MG63 (cell line): ENCODE measurements at regions not wholly inside any gene's neighbourhood (a gene's known extent, or its start where the extent isn't known, plus 50 kb on each side); places are given as distances from the start of the nearest gene placed in this dataset.

ENCODE experiments used
- DNase-seq: peaks from one replicate; pipeline ENCODE4 v3.0.0-alpha.2; 2020
- H3K27me3 ChIP-seq: fragments of 250-450 bp; sonication (Bioruptor Pico); 2 replicates; pipeline ENCODE4 v1.5.1; 2020; ENCODE audit warnings: mild to moderate bottlenecking, moderate library complexity
- H3K36me3 ChIP-seq: fragments of 250-450 bp; sonication (Bioruptor Pico); 2 replicates; pipeline ENCODE4 v1.5.1; 2020; ENCODE audit warnings: mild to moderate bottlenecking, moderate library complexity
- H3K4me3 ChIP-seq: fragments of 250-450 bp; sonication (Bioruptor Pico); 2 replicates; pipeline ENCODE4 v1.5.1; 2020; ENCODE audit warnings: mild to moderate bottlenecking, moderate library complexity
- H3K9me3 ChIP-seq: fragments of 250-450 bp; sonication (Bioruptor Pico); 2 replicates; pipeline ENCODE4 v1.5.1; 2020; ENCODE audit warnings: mild to moderate bottlenecking, moderate library complexity

DNA sequence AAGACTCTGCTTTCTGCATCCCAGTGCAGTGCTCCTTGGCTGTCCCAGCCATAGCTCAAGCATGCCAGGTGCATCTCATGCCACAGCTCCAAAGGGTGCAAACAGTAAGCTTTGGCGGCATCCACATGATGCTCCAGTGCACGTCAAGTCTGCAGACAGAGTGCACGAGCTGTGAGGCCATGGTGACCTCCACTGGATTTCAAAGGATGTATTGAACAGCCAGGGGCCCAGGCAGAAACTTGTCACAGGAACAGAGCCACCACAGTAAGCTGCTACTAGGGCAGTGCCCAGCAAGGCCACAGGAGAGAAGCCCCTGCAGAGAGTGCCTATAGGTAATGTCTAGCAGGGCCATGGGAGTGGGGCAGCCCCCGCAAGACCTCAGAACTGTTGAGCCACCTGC, 206.8 kb upstream of the DDI1 start:
- Histone ChIP-seq H3K36me3 (no peaks in the 10 kb centered on the region), H3K9me3 (0 out of 2 replicates have a peak, but pooled peaks cover 2% of the 10 kb centered on the region), H3K27me3 (no peaks in the 10 kb centered on the region), H3K4me3 (no peak overlapping the region)
- DNase-seq: no peak

DNA sequence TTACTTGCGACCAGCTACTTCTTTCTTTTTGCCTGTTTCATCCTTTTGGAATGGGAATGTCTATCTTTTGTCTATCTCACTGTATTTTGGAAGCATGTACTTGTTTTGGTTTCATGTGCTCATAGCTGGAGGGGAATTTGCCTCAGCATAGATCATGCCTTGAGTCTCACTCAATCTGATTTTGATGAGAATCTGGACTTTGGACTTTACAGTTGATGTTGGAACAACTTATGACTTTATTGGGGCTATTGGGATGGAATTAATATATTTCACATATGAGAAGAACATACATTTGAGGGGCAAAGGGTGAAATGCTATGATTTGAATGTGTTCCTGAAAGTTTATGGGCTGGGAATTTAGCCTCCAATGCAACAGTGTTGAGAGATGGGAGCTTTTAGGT, 206.2 kb upstream of the DDI1 start:
- Histone ChIP-seq H3K36me3 (no peaks in the 10 kb centered on the region), H3K4me3 (no peak overlapping the region), H3K27me3 (no peaks in the 10 kb centered on the region)

GRCh38 chr11:103832762-103833161, 203.7 kb upstream of the DDI1 start:
- DNase-seq: no peak

More for the DNA sequence above, 206.2 kb upstream of the DDI1 start:
- H3K9me3 ChIP-seq: 0 out of 2 replicates have a peak, but pooled peaks cover 2% of the 10 kb centered on the region
- DNase-seq: no peak

DNA sequence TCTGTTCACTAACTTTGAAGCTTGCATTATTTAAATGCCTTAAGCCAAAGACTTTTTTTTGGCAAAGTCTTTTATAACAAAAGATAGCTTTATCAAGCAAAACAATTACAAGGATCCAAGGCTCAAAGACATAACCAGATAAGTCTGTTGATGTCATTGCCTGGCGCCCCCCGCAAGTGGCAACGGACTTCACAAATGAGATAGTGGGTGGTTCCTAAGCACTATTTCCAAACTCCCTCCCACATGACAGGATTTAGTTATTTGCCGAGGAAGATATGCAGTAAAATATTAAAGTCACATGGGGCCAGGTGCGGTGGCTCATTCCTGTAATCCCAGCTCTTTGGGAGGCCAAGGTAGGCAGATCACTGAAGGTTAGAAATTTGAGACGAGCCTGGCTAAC, 194.2 kb upstream of the DDI1 start:
- Histone ChIP-seq H3K9me3 (no peaks in the 10 kb centered on the region), H3K27me3 (no peaks in the 10 kb centered on the region), H3K36me3 (no peaks in the 10 kb centered on the region), H3K4me3 (no peak overlapping the region)
- DNase-seq: no peak

More at GRCh38 chr11:103832762-103833161, 203.7 kb upstream of the DDI1 start:
- H3K9me3 ChIP-seq: 0 out of 2 replicates have a peak, but pooled peaks cover 2% of the 10 kb centered on the region
- H3K4me3 ChIP-seq: no peak overlapping the region
- H3K27me3 ChIP-seq: no peaks in the 10 kb centered on the region
- H3K36me3 ChIP-seq: no peaks in the 10 kb centered on the region

- Histone ChIP-seq H3K36me3 (no peaks in the 10 kb centered on the region), H3K27me3 (no peaks in the 10 kb centered on the region), H3K4me3 (no peak overlapping the region), H3K9me3 (no peaks in the 10 kb centered on the region)
- no peak for DNase-seq
Measured at GRCh38 chr11:103842795-103843194, 193.6 kb upstream of the DDI1 start.

GRCh38 chr11:103844327-103845215, 191.9 kb upstream of the DDI1 start:
- Histone ChIP-seq H3K27me3 (no peaks in the 10 kb centered on the region), H3K4me3 (no peak overlapping the region), H3K9me3 (no peaks in the 10 kb centered on the region), H3K36me3 (no peaks in the 10 kb centered on the region)
- DNase-seq: no peak

DNA sequence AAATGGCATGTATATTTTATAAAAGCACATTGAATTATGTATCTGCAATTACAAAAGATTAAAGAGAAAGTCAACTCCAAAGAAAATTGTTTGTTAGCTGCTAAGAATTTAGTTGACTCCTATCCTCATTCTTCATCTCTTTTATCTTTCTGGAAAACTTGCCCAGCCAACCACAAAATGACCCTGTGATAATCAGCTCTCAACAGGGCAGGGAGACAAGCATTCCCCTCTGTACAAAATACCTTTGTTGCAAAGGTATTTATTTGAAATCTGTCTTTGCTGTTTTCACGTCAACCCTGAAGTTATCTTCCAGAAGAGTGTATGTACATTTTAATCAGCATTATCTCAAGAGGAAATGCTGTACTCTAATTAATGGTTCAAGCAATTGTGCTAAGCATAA, 191.1 kb upstream of the DDI1 start:
- H3K4me3 ChIP-seq: no peak overlapping the region
- no peak for DNase-seq
- no peaks in the 10 kb centered on the region for H3K9me3 ChIP-seq
- H3K27me3 ChIP-seq: no peaks in the 10 kb centered on the region
- H3K36me3 ChIP-seq: no peaks in the 10 kb centered on the region

- Histone ChIP-seq H3K9me3 (no peaks in the 10 kb centered on the region), H3K27me3 (no peaks in the 10 kb centered on the region), H3K36me3 (no peaks in the 10 kb centered on the region), H3K4me3 (no peak overlapping the region)
- DNase-seq: no peak
Measured at GRCh38 chr11:103848686-103849085, 187.8 kb upstream of the DDI1 start.

DNA sequence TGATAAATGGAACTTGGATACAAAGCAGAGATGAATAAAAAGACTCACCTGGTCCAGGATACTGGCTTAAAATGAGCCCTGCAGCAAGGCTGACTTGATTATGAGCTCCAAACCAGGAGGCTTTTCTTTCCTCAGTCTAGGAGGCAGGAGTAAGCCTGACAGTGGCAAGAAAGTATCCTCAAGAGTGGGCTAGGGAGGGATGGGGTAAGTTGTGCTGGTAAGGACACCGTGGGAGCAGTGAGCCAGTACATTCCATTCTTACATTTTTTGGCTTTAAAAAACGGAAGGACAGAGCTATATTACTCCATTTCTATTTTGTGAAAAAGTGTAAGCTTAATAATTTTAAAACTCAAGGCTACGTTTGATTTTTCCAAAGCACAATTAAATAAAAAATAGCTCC, 187.1 kb upstream of the DDI1 start:
- DNase-seq: no peak
- no peak overlapping the region for H3K4me3 ChIP-seq
- no peaks in the 10 kb centered on the region for H3K36me3 ChIP-seq
- H3K9me3 ChIP-seq: no peaks in the 10 kb centered on the region
- H3K27me3 ChIP-seq: no peaks in the 10 kb centered on the region

GRCh38 chr11:103850419-103851165, 185.8 kb upstream of the DDI1 start:
- Histone ChIP-seq H3K27me3 (no peaks in the 10 kb centered on the region), H3K4me3 (no peak overlapping the region), H3K36me3 (no peaks in the 10 kb centered on the region), H3K9me3 (no peaks in the 10 kb centered on the region)
- DNase-seq: no peak

DNA sequence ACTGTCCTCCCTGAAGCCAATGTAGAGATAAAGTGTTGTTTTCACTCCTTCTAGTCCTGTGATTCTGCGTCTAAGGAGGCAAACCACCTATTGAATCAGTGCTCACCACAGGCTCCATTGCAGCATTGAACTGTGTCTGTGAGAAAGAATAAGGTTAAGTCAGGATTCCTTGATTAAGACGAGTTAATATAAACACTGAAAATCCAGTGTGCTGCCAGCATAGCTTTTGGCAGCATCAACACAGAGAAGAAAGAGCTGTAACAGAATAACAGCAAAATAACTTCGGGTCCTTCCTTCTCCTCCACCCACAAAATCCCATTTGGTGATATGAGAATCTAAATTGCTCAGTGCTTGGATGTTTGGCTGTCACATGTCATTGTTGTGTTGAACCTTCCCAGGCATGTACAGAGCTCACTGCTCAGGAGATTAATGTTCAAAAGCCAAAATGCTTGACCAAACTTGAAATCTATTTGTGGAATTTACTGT, 185.2 kb upstream of the DDI1 start:
- no peaks in the 10 kb centered on the region for H3K36me3 ChIP-seq
- H3K27me3 ChIP-seq: no peaks in the 10 kb centered on the region
- no peaks in the 10 kb centered on the region for H3K9me3 ChIP-seq
- H3K4me3 ChIP-seq: no peak overlapping the region
- no peak for DNase-seq
